SW 1271 (cell line): ENCODE measurements at regions not wholly inside any gene's neighbourhood (a gene's known extent, or its start where the extent isn't known, plus 50 kb on each side); places are given as distances from the start of the nearest gene placed in this dataset.

ENCODE experiments used
- DNase-seq, 2 experiments: peaks; one replicate each; lab custom pipeline; 2025; lab: John Stamatoyannopoulos, UW

GRCh38 chr18:78878335-78878734 lies 101.3 kb upstream of the SALL3 start:
- no peak for DNase-seq

DNA sequence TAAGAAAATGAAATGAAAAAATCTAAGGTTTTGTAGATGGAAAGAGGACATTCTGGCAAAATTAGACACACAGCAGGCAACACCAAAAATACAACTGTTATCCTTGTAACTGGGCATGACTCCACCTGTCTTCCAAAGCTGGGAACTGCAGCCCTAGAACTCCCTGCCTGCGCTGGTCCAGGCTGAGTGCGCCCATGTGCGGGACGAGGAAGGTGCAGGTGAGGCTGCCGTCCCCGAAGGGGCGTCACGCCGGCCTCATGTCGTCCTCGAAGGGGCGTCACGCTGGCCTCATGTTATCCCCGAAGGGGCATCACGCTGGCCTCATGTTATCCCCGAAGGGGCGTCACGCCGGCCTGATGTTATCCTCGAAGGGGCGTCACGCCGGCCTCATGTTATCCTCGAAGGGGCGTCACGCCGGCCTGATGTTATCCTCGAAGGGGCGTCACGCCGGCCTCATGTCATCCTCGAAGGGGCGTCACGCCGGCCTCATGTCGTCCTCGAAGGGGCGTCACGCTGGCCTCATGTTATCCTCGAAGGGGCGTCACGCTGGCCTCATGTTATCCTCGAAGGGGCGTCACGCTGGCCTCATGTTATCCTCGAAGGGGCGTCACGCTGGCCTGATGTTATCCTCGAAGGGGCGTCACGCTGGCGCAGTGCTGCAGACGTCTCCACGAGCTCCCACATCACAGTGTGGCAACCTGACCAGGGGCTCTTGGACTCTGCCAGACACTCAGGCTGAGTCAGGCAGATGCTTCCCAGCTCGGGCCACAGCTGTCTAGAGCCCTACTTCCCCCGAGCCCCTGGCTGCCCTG lies 100.3 kb upstream of the SALL3 start:
- peak in 1 of 2 experiments; percentile 4 for DNase-seq

- DNase-seq, result no peak
Measured at GRCh38 chr18:78882585-78882984, 97.0 kb upstream of the SALL3 start.

- no peak for DNase-seq
Measured at GRCh38 chr18:78883501-78883900, 96.1 kb upstream of the SALL3 start.

- DNase-seq, result no peak
Measured at GRCh38 chr18:78884502-78884901, 95.1 kb upstream of the SALL3 start.

DNA sequence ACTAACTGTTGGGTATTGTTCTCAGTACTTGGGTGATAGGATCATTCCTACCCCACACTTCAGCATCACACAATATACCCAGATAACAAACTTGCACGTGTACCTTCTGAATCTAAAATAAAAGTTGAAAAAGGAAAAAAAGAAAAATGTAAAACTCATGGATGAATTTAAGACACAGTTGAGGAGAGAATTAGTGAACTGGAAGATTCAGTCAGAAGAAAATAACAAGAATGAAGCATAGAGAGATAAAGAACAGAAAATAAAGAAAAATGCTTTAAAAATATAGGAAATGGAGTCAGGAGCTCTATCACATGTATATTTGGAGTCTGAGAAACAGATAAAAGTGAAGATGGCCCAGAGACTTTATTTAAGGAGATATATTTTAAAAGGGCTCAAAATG lies 90.4 kb upstream of the SALL3 start:
- no peak for DNase-seq

- DNase-seq, result no peak
Measured at GRCh38 chr18:78890388-78890787, 89.2 kb upstream of the SALL3 start.

DNA sequence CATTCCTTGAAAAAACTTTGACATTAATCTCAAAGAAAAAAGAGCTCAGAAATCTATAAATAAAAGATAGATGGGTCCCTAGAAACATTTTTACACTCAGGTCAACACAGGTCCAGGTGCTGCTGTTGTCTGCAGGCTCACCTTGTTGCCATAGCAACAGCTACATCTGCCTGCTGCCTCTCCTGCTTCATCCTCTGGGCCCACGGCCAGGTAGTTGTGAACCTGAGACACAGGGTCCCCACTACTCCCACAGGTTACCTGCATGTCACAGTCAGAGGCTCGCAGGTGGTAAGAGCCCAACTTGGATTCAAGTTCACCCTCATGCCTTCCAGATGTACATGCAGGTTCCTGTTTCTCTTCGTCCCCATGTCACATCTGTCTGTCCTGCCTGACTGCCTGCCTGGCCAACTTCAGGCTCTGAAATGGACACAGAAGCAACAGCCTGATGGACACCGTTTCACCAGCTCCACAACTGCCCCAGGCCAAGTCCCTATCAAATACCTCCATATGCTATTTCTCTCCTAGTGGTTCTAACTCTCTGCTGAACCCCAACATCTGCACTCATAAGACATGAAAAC lies 88.3 kb upstream of the SALL3 start:
- no peak for DNase-seq

GRCh38 chr18:78892177-78892576 lies 87.4 kb upstream of the SALL3 start:
- DNase-seq, result no peak

DNA sequence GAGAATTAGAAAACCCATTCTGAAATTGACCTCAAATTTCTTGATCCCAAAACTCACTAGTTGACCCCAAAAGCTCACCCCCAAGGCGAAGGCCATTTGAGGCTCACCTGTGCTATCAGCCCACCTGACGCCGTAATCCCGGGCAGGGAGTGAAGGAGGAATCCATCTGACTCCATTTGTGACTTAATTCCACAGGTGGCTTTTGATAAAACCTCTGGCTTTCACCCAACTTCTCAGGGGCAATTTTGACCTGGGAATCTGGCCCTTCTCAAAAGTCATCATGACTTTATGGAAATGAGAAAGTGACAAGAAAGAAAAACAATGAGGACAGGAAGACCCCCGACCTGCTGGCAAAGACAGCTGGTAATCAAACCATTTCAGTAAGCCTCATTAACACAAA lies 86.9 kb upstream of the SALL3 start:
- DNase-seq, result no peak

- DNase-seq, result no peak
Measured at GRCh38 chr18:78893281-78894032, 86.2 kb upstream of the SALL3 start.

- DNase-seq, result no peak
Measured at GRCh38 chr18:78894033-78894305, 85.6 kb upstream of the SALL3 start.

DNA sequence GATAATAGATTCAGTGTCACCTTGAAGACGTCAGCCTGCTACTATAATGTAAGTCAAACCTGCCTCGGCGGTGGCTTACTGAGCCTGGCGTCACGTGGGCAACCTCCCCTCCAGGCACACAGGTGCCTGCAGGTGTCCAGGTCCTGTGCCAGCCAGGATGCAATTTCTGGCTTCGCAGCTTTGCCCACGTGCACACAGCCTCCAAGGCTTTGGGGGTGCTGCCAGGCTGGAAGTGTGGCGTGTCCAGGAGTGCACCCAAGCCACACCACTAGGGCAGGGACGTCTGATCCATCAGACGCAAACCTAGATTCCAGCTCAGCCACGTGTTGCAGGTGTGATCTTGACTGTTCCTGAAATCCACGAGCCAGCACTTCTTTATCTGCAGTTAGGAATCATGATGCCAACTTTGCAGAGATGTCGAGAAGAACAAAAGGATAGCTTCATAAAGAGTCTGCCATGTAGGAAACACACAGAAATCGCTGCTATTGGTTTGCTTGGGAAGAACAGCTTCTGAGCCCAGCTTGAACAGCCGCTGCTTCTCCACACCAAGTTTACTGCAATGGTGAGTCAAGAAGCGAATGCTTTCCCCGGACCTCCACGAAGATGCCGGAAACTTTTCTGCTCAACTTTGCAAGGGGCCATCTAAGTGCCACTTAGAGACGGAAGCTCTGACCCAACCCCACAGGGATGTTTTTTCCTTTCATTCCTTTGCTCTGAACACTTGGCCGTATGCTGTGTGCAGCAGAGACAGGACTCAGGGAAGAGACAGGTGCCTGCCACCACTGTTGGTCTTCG lies 84.2 kb upstream of the SALL3 start:
- DNase-seq, result no peak

- DNase-seq, result no peak
Measured at GRCh38 chr18:78896111-78896905, 83.3 kb upstream of the SALL3 start.

- DNase-seq, result no peak
Measured at GRCh38 chr18:78898066-78898465, 81.6 kb upstream of the SALL3 start.

- DNase-seq, result no peak
Measured at GRCh38 chr18:78898635-78899034, 81.0 kb upstream of the SALL3 start.

GRCh38 chr18:78899241-78899640 lies 80.4 kb upstream of the SALL3 start:
- no peak for DNase-seq

DNA sequence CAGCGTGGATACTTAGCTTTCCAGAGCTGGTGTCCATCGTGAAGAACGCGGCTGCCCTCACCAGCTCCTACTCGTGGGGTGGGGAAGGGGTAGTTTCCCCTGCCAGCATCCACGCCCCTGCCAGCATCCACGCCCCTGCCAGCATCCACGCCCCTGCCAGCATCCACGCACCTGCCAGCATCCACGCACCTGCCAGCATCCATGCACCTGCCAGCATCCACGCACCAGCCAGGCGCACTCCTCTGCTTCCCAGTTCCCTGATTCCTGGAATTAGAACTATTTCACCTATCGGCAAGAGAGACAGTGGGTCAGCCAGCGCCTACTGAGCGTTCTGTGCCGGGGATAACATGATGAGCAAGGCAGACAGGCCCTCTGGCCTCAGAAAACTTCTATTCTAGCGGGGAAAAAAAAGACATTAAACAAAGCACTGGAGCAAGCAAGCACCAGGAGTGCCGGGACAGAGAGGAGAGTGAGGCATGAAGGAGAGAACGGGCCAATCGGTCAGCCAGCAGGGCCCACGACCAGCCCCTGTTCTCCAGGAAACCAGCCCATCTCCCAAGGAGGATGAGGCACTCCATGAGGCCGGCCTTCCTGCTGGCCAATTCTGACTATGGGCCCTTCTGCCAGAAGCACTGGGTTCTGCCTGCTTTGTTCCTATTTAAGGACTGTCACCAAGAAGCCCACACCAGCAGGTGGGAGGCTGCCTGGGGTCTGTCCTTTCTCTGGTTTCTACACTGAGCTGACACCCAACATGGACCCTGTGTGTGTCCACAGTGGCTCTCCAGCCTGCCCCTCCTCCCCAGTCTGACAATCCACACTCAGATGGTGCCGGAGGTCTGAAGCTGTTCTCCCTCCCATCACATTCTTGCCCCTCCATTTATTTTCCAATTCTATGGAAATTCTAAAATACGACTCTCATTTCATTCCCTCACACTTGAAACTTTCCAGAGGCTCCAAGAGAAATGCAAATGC lies 78.4 kb upstream of the SALL3 start:
- DNase-seq, result no peak

- no peak for DNase-seq
Measured at GRCh38 chr18:78901923-78902794, 77.5 kb upstream of the SALL3 start.
